GM18873 (cell line): ENCODE measurements at regions not wholly inside any gene's neighbourhood (a gene's known extent, or its start where the extent isn't known, plus 50 kb on each side); places are given as distances from the start of the nearest gene placed in this dataset.
"Not testable (repeated sequence)": the region's sequence is repeated elsewhere in the genome, so short reads cannot be mapped to it uniquely, and the experiment has no call there.

ENCODE experiments used
- ATAC-seq: cut with Tn5 transposase; IDR thresholded peaks from one replicate; pipeline ENCODE4 v1.9.1; 2021; ENCODE audit warnings: mild to moderate bottlenecking, moderate library complexity, moderate number of reproducible peaks; ENCODE audit not compliant: unreplicated experiment, low FRiP score

DNA sequence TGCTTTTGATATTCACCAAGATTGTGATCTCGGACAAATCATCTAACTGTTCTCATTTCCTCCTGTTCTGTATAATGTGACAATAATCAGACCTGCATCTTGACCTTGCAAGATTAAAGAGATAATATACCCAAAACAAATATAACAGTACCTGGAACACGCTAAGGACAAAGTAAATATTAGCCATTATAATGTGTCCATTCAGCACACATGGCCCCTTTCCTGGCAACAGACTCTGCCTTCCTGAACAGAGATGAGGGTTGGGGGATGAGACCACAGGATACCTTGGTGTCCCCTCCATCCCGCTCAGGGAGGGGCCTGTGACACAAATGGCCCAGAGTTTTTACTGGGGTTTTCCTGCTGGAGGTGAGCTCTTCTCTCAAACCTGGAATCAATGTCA is 143.4 kb upstream of the SERPINE2 start:
- ATAC-seq: no peak

DNA sequence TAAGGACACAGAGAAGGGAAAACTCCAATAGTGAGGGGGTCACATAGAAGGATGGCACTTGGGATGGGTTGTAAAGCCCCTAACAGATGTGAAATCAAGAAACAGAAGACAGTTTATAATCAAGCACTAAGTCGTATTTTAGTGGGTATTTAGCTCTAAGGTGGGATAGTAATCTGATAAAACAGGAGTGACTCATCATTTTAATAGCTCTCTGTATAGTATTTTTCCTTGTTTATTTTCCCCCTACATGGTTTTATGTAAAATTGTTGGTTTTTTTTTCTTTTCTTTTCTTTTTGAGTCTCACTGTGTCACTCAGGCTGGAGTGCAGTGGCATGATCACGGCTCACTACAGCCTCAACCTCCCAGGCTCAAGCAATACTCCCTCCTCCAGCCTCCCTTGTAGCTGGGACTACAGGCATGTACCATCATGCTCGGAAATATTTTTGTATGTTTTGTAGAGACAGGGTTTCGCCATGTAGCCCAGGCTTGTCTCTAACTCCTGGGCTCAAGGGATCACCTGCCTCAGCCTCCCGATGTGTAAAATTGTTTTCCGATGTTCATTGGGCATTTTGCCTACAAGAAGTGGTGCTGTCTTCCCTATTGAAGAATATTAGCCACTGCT is 142.6 kb upstream of the SERPINE2 start:
- ATAC-seq: no peak

DNA sequence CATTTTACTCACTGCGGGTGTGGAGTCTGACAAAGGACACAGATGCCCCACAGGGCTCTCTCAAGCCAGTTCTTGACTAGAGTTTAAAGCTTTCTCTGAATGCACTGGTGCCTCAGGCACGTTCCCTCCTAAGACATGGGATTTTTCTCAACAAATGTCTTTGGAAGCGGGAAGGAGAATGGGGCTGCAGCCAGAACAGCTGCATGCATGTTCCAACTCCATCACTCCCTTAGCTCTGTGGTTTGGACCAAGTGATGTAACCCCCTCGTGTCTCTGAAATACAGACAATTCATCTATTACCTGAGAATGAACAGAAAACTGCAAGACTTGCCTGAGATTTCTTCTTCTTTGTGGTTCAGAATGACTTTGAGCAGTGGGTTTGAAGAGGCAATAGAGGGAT is 141.7 kb upstream of the SERPINE2 start:
- no peak for ATAC-seq

- ATAC-seq: no peak
These were observed 139.0 kb upstream of the SERPINE2 start for GRCh38 chr2:224178056-224178455.

- ATAC-seq: no peak
These were observed 136.5 kb upstream of the SERPINE2 start for GRCh38 chr2:224175538-224175937.

GRCh38 chr2:224174990-224175389 is 135.9 kb upstream of the SERPINE2 start:
- ATAC-seq: no peak

DNA sequence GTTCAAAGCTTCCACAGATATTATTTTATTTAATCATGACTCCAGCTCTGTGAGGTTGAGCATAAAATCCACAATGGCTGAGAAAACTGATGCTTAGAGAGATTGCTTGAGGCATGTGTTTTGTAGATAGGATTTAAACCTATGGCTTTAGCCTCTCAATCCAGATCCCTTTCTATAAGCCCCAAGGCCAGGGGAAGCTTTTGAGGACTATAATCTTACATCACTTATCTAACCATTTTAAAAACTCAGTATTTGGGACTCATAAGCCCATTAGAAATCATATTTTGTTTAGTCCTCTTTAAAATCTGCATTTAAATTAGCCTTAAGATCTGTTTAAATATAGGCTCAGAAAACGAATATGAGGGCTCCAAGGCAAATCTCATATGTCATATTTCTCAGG is 135.4 kb upstream of the SERPINE2 start:
- no peak for ATAC-seq

GRCh38 chr2:224173933-224174332 is 134.8 kb upstream of the SERPINE2 start:
- ATAC-seq: no peak

- no peak for ATAC-seq
These were observed 134.1 kb upstream of the SERPINE2 start for GRCh38 chr2:224173210-224173609.

- ATAC-seq: no peak
These were observed 132.1 kb upstream of the SERPINE2 start for GRCh38 chr2:224171226-224171625.

DNA sequence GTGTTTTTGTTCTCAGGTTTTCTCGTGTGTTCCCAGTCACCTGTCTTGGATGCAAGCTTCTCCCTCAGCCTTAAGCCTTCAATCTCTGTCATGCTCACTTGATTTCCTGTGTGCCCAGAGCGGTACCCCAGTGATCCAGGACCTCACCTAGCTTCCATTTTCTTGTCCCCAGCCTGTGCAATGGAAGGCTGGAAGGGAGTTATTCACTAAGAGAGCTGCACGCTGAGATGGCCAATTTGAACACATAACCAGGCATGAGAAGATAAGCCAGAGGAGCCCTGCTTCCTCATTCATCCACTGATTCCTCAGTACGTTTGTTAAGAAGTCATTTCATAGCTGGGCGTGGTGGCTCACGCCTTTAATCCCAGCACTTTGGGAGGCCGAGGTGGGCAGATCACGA is 130.8 kb upstream of the SERPINE2 start:
- ATAC-seq: no peak

GRCh38 chr2:224167781-224168180 is 128.7 kb upstream of the SERPINE2 start:
- ATAC-seq: not testable (repeated sequence)

DNA sequence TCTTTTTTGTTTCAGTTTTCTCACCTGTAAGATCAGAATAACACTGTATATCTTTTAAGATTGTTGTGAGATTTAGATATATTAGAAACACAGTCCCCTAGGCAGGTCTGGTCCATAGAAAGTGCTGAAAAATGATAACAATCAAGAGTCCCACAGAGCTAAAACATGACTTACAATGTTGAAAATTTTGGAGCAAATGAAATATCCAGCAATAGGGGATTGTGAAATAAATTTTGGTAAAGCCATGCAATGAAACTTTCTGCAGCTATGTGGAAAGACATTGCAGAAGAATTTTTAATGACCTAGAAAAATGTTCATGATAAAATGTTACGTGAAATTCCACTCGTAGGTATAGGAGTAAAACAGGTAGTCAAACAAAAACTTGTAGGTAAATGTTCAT is 127.6 kb upstream of the SERPINE2 start:
- no peak for ATAC-seq

- no peak for ATAC-seq
These were observed 126.8 kb upstream of the SERPINE2 start for GRCh38 chr2:224165901-224166319.

GRCh38 chr2:224163566-224164307 is 124.7 kb upstream of the SERPINE2 start:
- no peak for ATAC-seq

DNA sequence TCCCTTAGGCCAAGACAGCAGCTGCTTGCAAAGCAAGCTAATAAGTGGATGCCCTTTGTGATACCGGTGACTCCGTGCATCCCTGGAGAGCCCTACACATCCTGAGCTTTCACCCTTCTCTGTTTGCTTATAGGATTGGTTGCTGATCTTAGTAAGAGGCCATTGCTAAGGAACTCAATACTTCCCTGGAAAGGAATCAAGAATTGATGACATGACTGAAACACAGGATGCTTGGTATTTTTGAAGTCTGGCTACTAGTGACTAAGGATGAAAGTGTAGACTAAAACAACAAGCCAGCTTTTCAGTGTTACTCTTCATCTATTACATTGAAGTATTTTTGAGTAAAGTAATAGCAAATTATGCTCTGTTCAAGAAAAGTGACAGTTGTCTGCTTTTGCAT is 123.0 kb upstream of the SERPINE2 start:
- no peak for ATAC-seq

DNA sequence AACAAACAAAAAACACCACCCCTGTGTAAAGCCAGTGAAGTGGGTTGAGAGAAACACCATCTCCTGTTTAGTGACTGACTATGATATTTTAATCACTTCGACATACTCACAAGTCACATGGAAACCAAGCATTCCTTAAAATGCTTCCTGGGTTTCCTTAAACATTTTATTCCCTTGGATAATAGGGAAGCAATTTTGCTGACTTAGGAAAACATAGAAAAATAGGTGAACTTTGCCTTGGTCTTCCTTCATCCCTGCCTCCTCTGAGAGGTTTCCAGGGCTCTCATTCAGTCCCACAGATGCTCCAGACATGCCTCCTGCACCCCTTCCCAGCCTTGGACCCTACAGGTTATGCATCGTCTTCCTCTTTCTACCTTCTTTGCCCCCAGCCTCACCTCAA is 122.6 kb upstream of the SERPINE2 start:
- no peak for ATAC-seq

GRCh38 chr2:224160917-224161316 is 121.8 kb upstream of the SERPINE2 start:
- no peak for ATAC-seq

DNA sequence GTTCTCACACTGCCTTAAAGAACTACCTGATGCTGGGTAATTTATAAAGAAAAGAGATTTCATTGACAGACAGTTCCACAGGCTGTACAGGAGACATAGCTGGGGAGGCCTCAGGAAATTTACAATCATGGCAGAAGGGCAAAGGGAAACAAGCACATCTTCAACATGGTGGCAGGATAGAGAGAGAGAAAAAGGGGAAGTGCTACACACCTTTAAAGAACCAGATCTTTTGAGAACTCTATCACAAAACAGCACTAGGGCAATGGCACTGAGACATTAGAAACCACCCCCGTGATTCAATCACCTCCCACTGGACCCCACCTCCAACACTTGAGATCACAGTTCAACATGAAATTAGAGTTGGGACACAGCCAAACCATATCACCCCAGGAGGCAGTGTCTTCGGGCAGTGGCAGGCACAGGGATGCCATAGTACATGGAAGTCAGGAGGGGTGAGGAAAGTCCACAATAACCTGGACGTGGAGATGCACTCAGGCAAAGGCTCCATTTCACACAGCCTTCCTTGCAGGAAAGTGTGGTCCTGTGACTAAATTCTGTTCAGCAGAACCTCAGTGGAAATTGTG is 120.4 kb upstream of the SERPINE2 start:
- no peak for ATAC-seq

DNA sequence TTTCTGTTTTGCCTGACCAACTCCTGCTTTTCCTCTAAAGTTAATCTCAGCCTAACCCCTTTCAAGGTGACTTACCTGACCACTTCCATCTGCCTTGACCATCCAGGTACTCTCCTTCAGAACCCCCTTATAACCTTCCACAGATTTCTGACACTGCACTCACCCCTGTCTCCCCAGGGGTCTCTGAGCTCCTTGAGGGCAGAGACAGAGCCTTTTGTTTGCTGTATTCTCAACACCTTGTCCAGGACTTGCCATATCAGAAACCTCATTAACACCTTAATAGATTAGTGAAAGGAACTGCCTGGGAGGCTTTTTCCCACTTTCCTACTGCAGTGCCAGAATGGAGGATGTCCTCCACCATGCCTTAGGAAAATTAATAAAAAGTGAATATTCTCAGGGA is 119.7 kb upstream of the SERPINE2 start:
- no peak for ATAC-seq

GRCh38 chr2:224158061-224158460 is 119.0 kb upstream of the SERPINE2 start:
- ATAC-seq: no peak

- no peak for ATAC-seq
These were observed 118.6 kb upstream of the SERPINE2 start for GRCh38 chr2:224157655-224158054.
